IMR-90 (cell line): ENCODE measurements at regions not wholly inside any gene's neighbourhood (a gene's known extent, or its start where the extent isn't known, plus 50 kb on each side); places are given as distances from the start of the nearest gene placed in this dataset.

Source experiments
- ATAC-seq: fragments of 200-7000 bp; cut with Tn5 transposase; 2 replicates; pipeline ENCODE4 v1.9.1; 2020; ENCODE audit warnings: low read depth, mild to moderate bottlenecking, moderate library complexity
- BruUV-seq: library from RNA; stranded (reverse); fragments of 400-500 nt; replicated peaks from 2 replicates; lab custom pipeline; 2021; lab: Mats Ljungman, UMichigan
- CTCF ChIA-PET: fragments of 300-600 bp; formaldehyde crosslinking; extraction: SDS; loops from one replicate; lab custom pipeline; 2021; ENCODE audit warnings: antibody characterized with exemption; lab: Yijun Ruan, JAX
- POLR2A ChIA-PET: fragments of 300-600 bp; sonication (Branson Sonifier 250); formaldehyde crosslinking; loops from one replicate; lab custom pipeline; 2022; ENCODE audit warnings: antibody characterized with exemption; ENCODE audit not compliant: unreplicated experiment; lab: Charles Lee
- DNase-seq: peaks from one replicate; pipeline ENCODE4 v3.0.0; 2013
- H2AFZ ChIP-seq: replicated peaks from 2 replicates; pipeline ENCODE3; 2013; ENCODE audit warnings: low read length, mild to moderate bottlenecking; ENCODE audit not compliant: poor library complexity
- H2AK5ac ChIP-seq: 2 replicates; pipeline ENCODE4 v1.6.1; 2013; ENCODE audit warnings: low read depth, low read length, inconsistent platforms
- H2AK9ac ChIP-seq: replicated peaks from 2 replicates; pipeline ENCODE3; 2013; ENCODE audit warnings: mild to moderate bottlenecking, low read depth, low read length, moderate library complexity; ENCODE audit not compliant: poor library complexity
- H2BK120ac ChIP-seq: 2 replicates; pipeline ENCODE4 v1.6.1; 2013; ENCODE audit warnings: low read depth, low read length, inconsistent platforms
- H2BK15ac ChIP-seq: 3 replicates; pipeline ENCODE4 v1.6.1; 2013; ENCODE audit warnings: low read depth, low read length, inconsistent platforms
- H2BK20ac ChIP-seq: 2 replicates; pipeline ENCODE4 v1.6.1; 2013; ENCODE audit warnings: low read depth, mild to moderate bottlenecking, inconsistent platforms, low read length, moderate library complexity
- H2BK5ac ChIP-seq: 2 replicates; pipeline ENCODE4 v1.6.1; 2013; ENCODE audit warnings: mild to moderate bottlenecking, low read depth, low read length, inconsistent platforms; ENCODE audit not compliant: poor library complexity, severe bottlenecking
- H3K14ac ChIP-seq: replicated peaks from 2 replicates; pipeline ENCODE4 v1.6.1; 2013; ENCODE audit warnings: low read depth, low read length, inconsistent platforms
- H3K18ac ChIP-seq: 2 replicates; pipeline ENCODE4 v1.6.1; 2013; ENCODE audit warnings: low read depth, low read length, control low read depth
- H3K23ac ChIP-seq: 2 replicates; pipeline ENCODE4 v1.6.1; 2013; ENCODE audit warnings: low read depth, low read length, inconsistent platforms
- H3K27ac ChIP-seq: 2 replicates; pipeline ENCODE4 v1.5.1; 2013; ENCODE audit warnings: mild to moderate bottlenecking, control low read depth, low read length; ENCODE audit not compliant: insufficient read depth
- H3K27me3 ChIP-seq: 2 replicates; pipeline ENCODE4 v1.6.1; 2013; ENCODE audit warnings: low read length; ENCODE audit not compliant: control insufficient read depth, insufficient read depth
- H3K36me3 ChIP-seq: 2 replicates; pipeline ENCODE4 v1.6.1; 2013; ENCODE audit warnings: low read length, mixed read lengths; ENCODE audit not compliant: control insufficient read depth, insufficient read depth
- H3K4ac ChIP-seq: 2 replicates; pipeline ENCODE4 v1.6.1; 2013; ENCODE audit warnings: low read depth, low read length, inconsistent platforms
- H3K4me1 ChIP-seq: 2 replicates; pipeline ENCODE4 v1.6.1; 2013; ENCODE audit warnings: low read length, mixed read lengths; ENCODE audit not compliant: control insufficient read depth, insufficient read depth
- H3K4me2 ChIP-seq: 2 replicates; pipeline ENCODE4 v1.6.1; 2013; ENCODE audit warnings: low read depth, mild to moderate bottlenecking, control low read depth, low read length, moderate library complexity
- H3K4me3 ChIP-seq: 2 replicates; pipeline ENCODE4 v1.5.1; 2013; ENCODE audit warnings: low read depth, mild to moderate bottlenecking, control low read depth, low read length, moderate library complexity; ENCODE audit not compliant: insufficient read depth
- H3K56ac ChIP-seq: 2 replicates; pipeline ENCODE4 v1.6.1; 2013; ENCODE audit warnings: low read length, inconsistent platforms; ENCODE audit not compliant: insufficient read depth; ENCODE audit errors: extremely low read depth
- H3K79me1 ChIP-seq, 2 experiments: 2 replicates each; pipeline ENCODE4 v1.6.1; 2013; ENCODE audit warnings: low read length in 2 of 2, inconsistent platforms in 1 of 2, low read depth in 1 of 2
- H3K9ac ChIP-seq: 2 replicates; pipeline ENCODE4 v1.6.1; 2013; ENCODE audit warnings: low read depth, low read length, control low read depth
- H3K9me1 ChIP-seq: 2 replicates; pipeline ENCODE4 v1.6.1; 2013; ENCODE audit warnings: low read length, inconsistent platforms; ENCODE audit not compliant: insufficient read depth
- H3K9me3 ChIP-seq: 2 replicates; pipeline ENCODE4 v1.6.1; 2013; ENCODE audit warnings: low read length; ENCODE audit not compliant: control insufficient read depth, insufficient read depth
- H4K20me1 ChIP-seq: 2 replicates; pipeline ENCODE4 v1.6.1; 2013; ENCODE audit warnings: low read length, inconsistent platforms; ENCODE audit not compliant: insufficient read depth
- H4K5ac ChIP-seq: 2 replicates; pipeline ENCODE4 v1.6.1; 2013; ENCODE audit warnings: mild to moderate bottlenecking, low read depth, low read length, control low read depth
- H4K8ac ChIP-seq, 2 experiments: 2 replicates each; pipeline ENCODE4 v1.6.1; 2013; ENCODE audit warnings: low read depth in 2 of 2, low read length in 2 of 2, control low read depth in 1 of 2, inconsistent platforms in 1 of 2
- H4K91ac ChIP-seq: 2 replicates; pipeline ENCODE4 v1.6.1; 2013; ENCODE audit warnings: low read depth, low read length, inconsistent platforms; ENCODE audit not compliant: insufficient read depth
- BHLHE40 ChIP-seq: fragments of 150-350 bp; IDR thresholded peaks from 2 replicates; pipeline ENCODE4 v1.6.1; 2016; ENCODE audit warnings: mild to moderate bottlenecking, low read depth, low read length
- CEBPB ChIP-seq: IDR thresholded peaks from 2 replicates; pipeline ENCODE4 v1.6.1; 2012; ENCODE audit warnings: low read depth, low read length, improper control_type of control experiment
- CHD1 ChIP-seq: IDR thresholded peaks from 2 replicates; pipeline ENCODE4 v1.6.1; 2012; ENCODE audit warnings: low read depth, low read length, improper control_type of control experiment
- FOS ChIP-seq: fragments of 150-350 bp; IDR thresholded peaks from 2 replicates; pipeline ENCODE4 v1.6.1; 2016; ENCODE audit warnings: low read depth, low read length
- MAFK ChIP-seq: IDR thresholded peaks from 2 replicates; pipeline ENCODE4 v1.6.1; 2012; ENCODE audit warnings: low read depth, low read length, improper control_type of control experiment
- MAZ ChIP-seq: IDR thresholded peaks from 2 replicates; pipeline ENCODE4 v1.6.1; 2012; ENCODE audit warnings: low read depth, mild to moderate bottlenecking, low read length, improper control_type of control experiment, moderate library complexity, borderline replicate concordance
- MXI1 ChIP-seq: IDR thresholded peaks from 2 replicates; pipeline ENCODE4 v1.6.1; 2012; ENCODE audit warnings: low read depth, mild to moderate bottlenecking, low read length, moderate library complexity, borderline replicate concordance
- NFE2L2 ChIP-seq: fragments of 150-350 bp; IDR thresholded peaks from 2 replicates; pipeline ENCODE4 v1.6.1; 2016; ENCODE audit warnings: low read depth, mild to moderate bottlenecking, low read length
- POLR2A ChIP-seq: IDR thresholded peaks from 2 replicates; pipeline ENCODE4 v1.6.1; 2012; ENCODE audit warnings: mild to moderate bottlenecking, low read depth, low read length
- RFX5 ChIP-seq: IDR thresholded peaks from 2 replicates; pipeline ENCODE4 v1.8.0; 2012; ENCODE audit warnings: low read depth, mild to moderate bottlenecking, low read length, moderate library complexity
- SMC3 ChIP-seq: fragments of 150-350 bp; IDR thresholded peaks from 2 replicates; pipeline ENCODE4 v1.6.1; 2016; ENCODE audit warnings: low read depth, mild to moderate bottlenecking, antibody characterized with exemption, low read length, moderate library complexity
- USF2 ChIP-seq: fragments of 150-350 bp; IDR thresholded peaks from 2 replicates; pipeline ENCODE4 v1.6.1; 2017; ENCODE audit warnings: mild to moderate bottlenecking, antibody characterized with exemption, low read length, low read depth
- WGBS, 2 experiments: methylation state at CpG; one replicate each; pipeline versions ENCODE4 v1.1.5 to v1.1.7; 2013; ENCODE audit warnings: missing lambda C conversion rate in 2 of 2; ENCODE audit not compliant: insufficient read length in 1 of 2; ENCODE audit errors: extremely low coverage in 2 of 2; 5-methylcytosine and 5-hydroxymethylcytosine counted together
- dilution Hi-C: fragments of 300-500 bp; cut with HindIII; formaldehyde crosslinking; loops from one replicate; pipeline ENCODE4 v1.14.3; 2018; ENCODE audit warnings: low sequenced_read_pairs; ENCODE audit not compliant: unreplicated experiment
- in situ Hi-C: fragments of 300-500 bp; cut with MboI; formaldehyde crosslinking; loops from 3 replicates; pipeline ENCODE4 v1.14.3; 2019; ENCODE audit warnings: low sequenced_read_pairs, inconsistent platforms, mixed read lengths
- intact Hi-C: fragments of 100-400 bp; cut with micrococcal nuclease; formaldehyde crosslinking; loops from 2 replicates; pipeline ENCODE4 v1.10.0; 2022
- TF ChIP-seq, protein P1 (sequence below): fragments of 150-350 bp; IDR thresholded peaks from 2 replicates; pipeline ENCODE4 v1.6.1; 2016; ENCODE audit warnings: low read depth, mild to moderate bottlenecking, low read length, moderate library complexity, borderline replicate concordance
- TF ChIP-seq, protein P2 (sequence below): conservative IDR thresholded peaks from 2 replicates; pipeline ENCODE4 v1.5.1; 2012; ENCODE audit warnings: mild to moderate bottlenecking, low read depth, low read length, improper control_type of control experiment

- ChIA-PET CTCF (no interaction called here), POLR2A (no interaction called here)
- no peak overlapping the region for H4K8ac ChIP-seq
- H3K9me3 ChIP-seq = no peaks in the 10 kb centered on the region
- H2BK20ac ChIP-seq = no peak overlapping the region
- dilution Hi-C loops = no loop called here
- no peak overlapping the region for H4K5ac ChIP-seq
- H3K4me1 ChIP-seq = peaks cover 8% of the 10 kb centered on the region
- no peak overlapping the region for H4K91ac ChIP-seq
- ATAC-seq = no peak
- no peaks in the 10 kb centered on the region for H4K20me1 ChIP-seq
- peaks cover 10% of the 10 kb centered on the region for H3K9me1 ChIP-seq
- BruUV-seq = no TSS peak
- no peak overlapping the region for H2BK15ac ChIP-seq
- in situ Hi-C loops = no loop called here
- H3K27me3 ChIP-seq = no peaks in the 10 kb centered on the region
- H3K14ac ChIP-seq = no peak overlapping the region
- H3K4me3 ChIP-seq = no peak overlapping the region
- no peak overlapping the region for H2AK9ac ChIP-seq
- no peak overlapping the region for H2BK120ac ChIP-seq
- H3K23ac ChIP-seq = no peak overlapping the region
- H2AK5ac ChIP-seq = no peak overlapping the region
- H3K9ac ChIP-seq = no peak overlapping the region
- H3K79me1 ChIP-seq = no peaks in the 10 kb centered on the region
- no peak overlapping the region for H2BK5ac ChIP-seq
- WGBS, 2 experiments = 90% methylated on average over 2 of the region's 3 CpGs; no CpG with 5 or more reads in 1 of the 2 experiments
- no peak for DNase-seq
- H3K4ac ChIP-seq = no peak overlapping the region
- no peak overlapping the region for H3K4me2 ChIP-seq
- intact Hi-C loops = loop anchor here (5.0 kb wide), 2 partner anchors 318 to 477 kb away; no protein-coding TSS in a partner anchor
- no peak for TF ChIP-seq MAFK
- TF ChIP-seq RFX5 = no peak
- no peak for TF ChIP-seq MAZ
- TF ChIP-seq, protein P1, sequence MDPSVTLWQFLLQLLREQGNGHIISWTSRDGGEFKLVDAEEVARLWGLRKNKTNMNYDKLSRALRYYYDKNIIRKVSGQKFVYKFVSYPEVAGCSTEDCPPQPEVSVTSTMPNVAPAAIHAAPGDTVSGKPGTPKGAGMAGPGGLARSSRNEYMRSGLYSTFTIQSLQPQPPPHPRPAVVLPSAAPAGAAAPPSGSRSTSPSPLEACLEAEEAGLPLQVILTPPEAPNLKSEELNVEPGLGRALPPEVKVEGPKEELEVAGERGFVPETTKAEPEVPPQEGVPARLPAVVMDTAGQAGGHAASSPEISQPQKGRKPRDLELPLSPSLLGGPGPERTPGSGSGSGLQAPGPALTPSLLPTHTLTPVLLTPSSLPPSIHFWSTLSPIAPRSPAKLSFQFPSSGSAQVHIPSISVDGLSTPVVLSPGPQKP = no peak
- TF ChIP-seq NFE2L2 = no peak
- no peak for TF ChIP-seq FOS
- no peak for TF ChIP-seq POLR2A
- no peak for TF ChIP-seq CHD1
- no peak for TF ChIP-seq CEBPB
- TF ChIP-seq SMC3 = no peak
- no peak for TF ChIP-seq BHLHE40
- TF ChIP-seq MXI1 = no peak
- TF ChIP-seq, protein P2, sequence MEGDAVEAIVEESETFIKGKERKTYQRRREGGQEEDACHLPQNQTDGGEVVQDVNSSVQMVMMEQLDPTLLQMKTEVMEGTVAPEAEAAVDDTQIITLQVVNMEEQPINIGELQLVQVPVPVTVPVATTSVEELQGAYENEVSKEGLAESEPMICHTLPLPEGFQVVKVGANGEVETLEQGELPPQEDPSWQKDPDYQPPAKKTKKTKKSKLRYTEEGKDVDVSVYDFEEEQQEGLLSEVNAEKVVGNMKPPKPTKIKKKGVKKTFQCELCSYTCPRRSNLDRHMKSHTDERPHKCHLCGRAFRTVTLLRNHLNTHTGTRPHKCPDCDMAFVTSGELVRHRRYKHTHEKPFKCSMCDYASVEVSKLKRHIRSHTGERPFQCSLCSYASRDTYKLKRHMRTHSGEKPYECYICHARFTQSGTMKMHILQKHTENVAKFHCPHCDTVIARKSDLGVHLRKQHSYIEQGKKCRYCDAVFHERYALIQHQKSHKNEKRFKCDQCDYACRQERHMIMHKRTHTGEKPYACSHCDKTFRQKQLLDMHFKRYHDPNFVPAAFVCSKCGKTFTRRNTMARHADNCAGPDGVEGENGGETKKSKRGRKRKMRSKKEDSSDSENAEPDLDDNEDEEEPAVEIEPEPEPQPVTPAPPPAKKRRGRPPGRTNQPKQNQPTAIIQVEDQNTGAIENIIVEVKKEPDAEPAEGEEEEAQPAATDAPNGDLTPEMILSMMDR = no peak
- TF ChIP-seq USF2 = no peak
- no peaks in the 10 kb centered on the region for H3K36me3 ChIP-seq
- no peak overlapping the region for H2AFZ ChIP-seq
- no peak overlapping the region for H3K56ac ChIP-seq
- H3K18ac ChIP-seq = no peak overlapping the region
- no peak overlapping the region for H3K27ac ChIP-seq
Observed at GRCh38 chr5:143509758-143510221, 106.3 kb upstream of the NR3C1 start.
